B cell (primary cell): ENCODE measurements at regions not wholly inside any gene's neighbourhood (a gene's known extent, or its start where the extent isn't known, plus 50 kb on each side); places are given as distances from the start of the nearest gene placed in this dataset.

ENCODE experiments used
- ATAC-seq: fragments of 200-7000 bp; cut with Tn5 transposase; one replicate; pipeline ENCODE4 v1.10.0; 2021; ENCODE audit warnings: low read depth, mild to moderate bottlenecking, moderate number of reproducible peaks, moderate library complexity
- CTCF ChIA-PET: fragments of 350-600 bp; sonication (Branson Sonifier 250); formaldehyde crosslinking; loops from one replicate; lab custom pipeline; 2021; ENCODE audit warnings: antibody characterized with exemption, inconsistent platforms; lab: Charles Lee
- POLR2A ChIA-PET: fragments of 350-600 bp; sonication (Branson Sonifier 250); formaldehyde crosslinking; loops from one replicate; lab custom pipeline; 2021; ENCODE audit warnings: antibody characterized with exemption; lab: Charles Lee
- DNase-seq: peaks from one replicate; pipeline ENCODE4 v3.0.0; 2013
- H2AFZ ChIP-seq: 2 replicates; pipeline ENCODE4 v1.6.1; 2012; ENCODE audit warnings: mild to moderate bottlenecking, low read depth, low read length; ENCODE audit not compliant: insufficient read depth, poor library complexity, severe bottlenecking
- H3K27ac ChIP-seq, 2 donors: 1 replicate in 1 of 2; 2 replicates in 1 of 2; pipeline ENCODE4 v1.5.1; 2012 to 2013; ENCODE audit warnings: low read length in 2 of 2, mild to moderate bottlenecking in 2 of 2, moderate library complexity in 1 of 2
- H3K27me3 ChIP-seq, 4 experiments: fragments of 200-600 bp in 1 of 4; sonication (generic) in 1 of 4; replicated peaks in 1 of 4; 1 replicate in 2 of 4; 2 replicates in 2 of 4; pipeline versions ENCODE4 v1.6.1 to v1.7.0; 2013 to 2016; ENCODE audit warnings: low read length in 3 of 4, mild to moderate bottlenecking in 2 of 4, mixed read lengths in 1 of 4, moderate library complexity in 1 of 4; ENCODE audit not compliant: insufficient read depth in 4 of 4, control insufficient read depth in 3 of 4; ENCODE audit errors: control extremely low read depth in 1 of 4
- H3K36me3 ChIP-seq, 2 experiments: replicated peaks in 1 of 2; 1 replicate in 1 of 2; 2 replicates in 1 of 2; pipeline versions ENCODE4 v1.6.1 to v1.7.1; 2013; ENCODE audit warnings: low read length in 1 of 2; ENCODE audit not compliant: insufficient read depth in 2 of 2, control insufficient read depth in 1 of 2; ENCODE audit errors: control extremely low read depth in 1 of 2, extremely low read depth in 1 of 2
- H3K4me1 ChIP-seq, 2 donors: fragments of 200-600 bp in 1 of 2; sonication (generic) in 1 of 2; 1 replicate in 1 of 2; 2 replicates in 1 of 2; pipeline versions ENCODE4 v1.5.1 to v1.6.1; 2013 to 2017; ENCODE audit warnings: low read length in 2 of 2; ENCODE audit not compliant: control insufficient read depth in 2 of 2, insufficient read depth in 2 of 2
- H3K4me2 ChIP-seq: replicated peaks from 2 replicates; pipeline ENCODE3; 2012; ENCODE audit warnings: mild to moderate bottlenecking, low read depth, low read length; ENCODE audit not compliant: poor library complexity, severe bottlenecking
- H3K4me3 ChIP-seq, 5 experiments: fragments of 200-600 bp in 1 of 5; sonication (generic) in 1 of 5; 1 replicate in 3 of 5; 2 replicates in 2 of 5; pipeline versions ENCODE4 v1.5.1 to v1.7.0; 2011 to 2016; ENCODE audit warnings: low read length in 4 of 5, mild to moderate bottlenecking in 4 of 5, low read depth in 2 of 5, control low read depth in 1 of 5, moderate library complexity in 1 of 5; ENCODE audit not compliant: insufficient read depth in 1 of 5; ENCODE audit errors: control extremely low read depth in 1 of 5, extremely low read depth in 1 of 5
- H3K79me2 ChIP-seq: fragments of 200-600 bp; sonication (generic); one replicate; pipeline ENCODE4 v1.6.0; 2016; ENCODE audit warnings: low read length; ENCODE audit not compliant: control insufficient read depth, insufficient read depth
- H3K9ac ChIP-seq: fragments of 200-600 bp; sonication (generic); 2 replicates; pipeline ENCODE4 v1.6.1; 2017; ENCODE audit warnings: mild to moderate bottlenecking, low read length, moderate library complexity
- H3K9me3 ChIP-seq, 3 donors: one replicate each; pipeline versions ENCODE4 v1.6.1 to v1.7.1; 2013; ENCODE audit warnings: low read length in 2 of 3; ENCODE audit not compliant: control insufficient read depth in 2 of 3, insufficient read depth in 1 of 3; ENCODE audit errors: control extremely low read depth in 1 of 3
- H4K20me1 ChIP-seq: 2 replicates; pipeline ENCODE4 v1.6.0; 2012; ENCODE audit warnings: mild to moderate bottlenecking, low read length; ENCODE audit not compliant: insufficient read depth, control insufficient read depth, poor library complexity, severe bottlenecking
- H3K27ac Mint-ChIP-seq: one replicate; pipeline ENCODE4 v1.8.0; 2021; ENCODE audit warnings: mixed read lengths
- H3K27me3 Mint-ChIP-seq: one replicate; pipeline ENCODE4 v1.8.0; 2021; ENCODE audit warnings: mixed read lengths
- H3K4me1 Mint-ChIP-seq: one replicate; pipeline ENCODE4 v1.8.0; 2021; ENCODE audit warnings: mixed read lengths
- H3K4me3 Mint-ChIP-seq: one replicate; pipeline ENCODE4 v1.8.0; 2021; ENCODE audit warnings: mixed read lengths
- H3K9me3 Mint-ChIP-seq: one replicate; pipeline ENCODE4 v1.8.0; 2022; ENCODE audit warnings: mixed read lengths; ENCODE audit not compliant: insufficient read depth
- CTCF ChIP-seq: fragments of 200-600 bp; IDR thresholded peaks from one replicate; pipeline ENCODE4 v1.8.0; 2022; ENCODE audit warnings: antibody characterized with exemption, mild to moderate bottlenecking
- EZH2 ChIP-seq: IDR thresholded peaks from 2 replicates; pipeline ENCODE4 v1.6.1; 2012; ENCODE audit warnings: borderline replicate concordance, low read depth, mild to moderate bottlenecking, moderate library complexity, low read length; ENCODE audit not compliant: insufficient read depth, poor library complexity, severe bottlenecking
- WGBS: methylation state at CpG from one replicate; pipeline ENCODE4 v1.1.5; 2013; ENCODE audit warnings: missing lambda C conversion rate; ENCODE audit not compliant: insufficient coverage; 5-methylcytosine and 5-hydroxymethylcytosine counted together
- intact Hi-C: fragments of 100-400 bp; cut with micrococcal nuclease; formaldehyde crosslinking; loops from one replicate; pipeline ENCODE4 v1.10.0; 2022

- WGBS, result 100% methylated on average over 2 of the region's 4 CpGs
- no peak for ATAC-seq
Measured at GRCh38 chr19:34824686-34825085, 51.7 kb upstream of the ZNF599 start.

More at GRCh38 chr19:34824686-34825085, 51.7 kb upstream of the ZNF599 start:
- Histone ChIP-seq H3K36me3 (no peaks in the 10 kb centered on the region), H3K27ac (no peak overlapping the region), H3K4me1 (no peaks in the 10 kb centered on the region), H4K20me1 (no peaks in the 10 kb centered on the region), H2AFZ (no peak overlapping the region), H3K4me3 (no peak overlapping the region), H3K9ac (no peak overlapping the region), H3K27me3 (no peaks in the 10 kb centered on the region), H3K79me2 (no peaks in the 10 kb centered on the region), H3K4me2 (no peak overlapping the region), H3K9me3 (peaks cover 0 to 5% (median 0%) of the 10 kb centered on the region in 3 donors)
- Mint-ChIP-seq H3K9me3 (no peaks in the 10 kb centered on the region), H3K27ac (no peak overlapping the region), H3K27me3 (peaks cover 6% of the 10 kb centered on the region), H3K4me3 (no peak overlapping the region), H3K4me1 (no peaks in the 10 kb centered on the region)
- POLR2A ChIA-PET, result no interaction called here
- intact Hi-C loops, result no loop called here
- CTCF ChIA-PET, result no interaction called here
- no peak for TF ChIP-seq EZH2
- no peak for TF ChIP-seq CTCF
- DNase-seq, result no peak
